GM12873 (cell line): ENCODE measurements at regions not wholly inside any gene's neighbourhood (a gene's known extent, or its start where the extent isn't known, plus 50 kb on each side); places are given as distances from the start of the nearest gene placed in this dataset.

ENCODE experiments used
- CTCF ChIP-seq: IDR thresholded peaks from 2 replicates; pipeline ENCODE4 v1.5.1; 2012; ENCODE audit warnings: low read depth, mild to moderate bottlenecking, moderate library complexity, low read length, control low read depth; ENCODE audit not compliant: insufficient read depth; ENCODE audit errors: missing control alignments

GRCh38 chr9:79220251-79220650, 351.5 kb upstream of the TLE4 start:
- TF ChIP-seq CTCF, result no peak

- no peak for TF ChIP-seq CTCF
These were observed 351.1 kb upstream of the TLE4 start for GRCh38 chr9:79220666-79221065.

GRCh38 chr9:79221084-79221483, 350.7 kb upstream of the TLE4 start:
- TF ChIP-seq CTCF, result no peak

- TF ChIP-seq CTCF, result no peak
These were observed 349.3 kb upstream of the TLE4 start for GRCh38 chr9:79222483-79222882.

GRCh38 chr9:79224672-79225433, 346.9 kb upstream of the TLE4 start:
- TF ChIP-seq CTCF, result no peak

GRCh38 chr9:79233542-79233941, 338.2 kb upstream of the TLE4 start:
- peak; percentile 66 for TF ChIP-seq CTCF

- TF ChIP-seq CTCF, result no peak
These were observed 335.3 kb upstream of the TLE4 start for GRCh38 chr9:79236466-79236865.

GRCh38 chr9:79237861-79238260, 333.9 kb upstream of the TLE4 start:
- TF ChIP-seq CTCF, result no peak
